ENCODE measurements at regions not wholly inside any gene's neighbourhood (a gene's known extent, or its start where the extent isn't known, plus 50 kb on each side); places are given as distances from the start of the nearest gene placed in this dataset.
"Not testable (repeated sequence)": the region's sequence is repeated elsewhere in the genome, so short reads cannot be mapped to it uniquely, and the experiment has no call there.

DNA sequence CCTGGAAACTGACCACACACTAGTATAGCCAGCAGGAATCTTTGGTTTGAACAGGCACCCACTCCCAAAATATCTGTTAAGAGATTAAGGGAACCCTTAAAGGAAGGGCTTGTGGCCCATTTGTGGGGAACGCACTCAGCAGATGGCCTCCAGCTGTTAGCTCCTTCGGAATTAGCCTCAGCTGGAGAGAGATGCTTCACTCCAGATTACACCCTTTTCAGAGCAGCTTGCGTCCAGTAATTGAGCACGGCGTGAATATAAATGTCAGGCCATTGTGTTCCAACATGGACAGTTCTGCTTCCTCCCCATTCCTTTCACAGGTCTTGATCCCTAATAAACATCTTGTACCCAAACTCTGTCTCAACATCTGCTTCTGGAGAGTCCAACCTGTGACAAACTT, 397.8 kb downstream of the SEC23A start:
- no peak for DNase-seq (ENCODE audit: low spot score)

DNA sequence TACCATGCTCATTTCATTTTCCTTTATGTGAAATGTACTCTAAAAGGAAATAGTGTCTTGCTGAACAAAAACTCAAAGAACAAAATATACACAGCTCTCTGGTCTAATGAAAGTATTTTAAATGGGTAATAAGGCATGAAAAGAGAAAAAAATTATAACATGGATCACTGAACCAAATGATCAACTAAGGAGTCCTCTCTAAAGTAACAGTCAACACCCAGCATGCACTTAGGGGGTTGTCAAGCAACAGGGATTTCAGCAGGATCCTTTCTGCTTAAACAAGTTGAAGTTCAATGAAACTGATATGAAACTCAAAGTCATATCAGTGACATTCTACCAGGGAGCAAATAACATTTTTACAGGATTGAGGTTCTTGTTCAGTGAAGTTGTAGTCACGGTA, 398.8 kb downstream of the SEC23A start:
- DNase-seq (ENCODE audit: low spot score) = no peak

DNA sequence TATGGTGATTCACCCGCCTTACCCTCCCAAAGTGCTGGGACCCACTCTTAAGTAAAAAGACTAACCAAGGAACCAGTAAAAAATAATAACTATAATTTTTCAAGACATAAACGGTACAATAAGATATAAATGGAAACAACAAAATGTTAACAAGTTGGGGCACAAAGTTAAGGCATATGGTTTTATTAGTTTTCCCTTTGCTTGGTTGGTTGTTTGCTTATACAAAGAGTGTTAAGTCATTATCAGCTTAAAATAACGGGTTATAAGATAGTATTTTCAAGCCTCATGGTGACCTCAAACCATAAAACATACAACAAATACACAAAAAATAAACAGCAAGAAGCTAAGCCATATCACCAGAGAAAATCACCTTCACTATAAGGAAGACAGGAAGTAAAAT, 406.1 kb downstream of the SEC23A start:
- DNase-seq (ENCODE audit: low spot score) = no peak

GRCh38 chr14:38693423-38693822, 409.6 kb downstream of the SEC23A start:
- no peak for DNase-seq (ENCODE audit: low spot score)

GRCh38 chr14:38669027-38669426, 413.1 kb upstream of the CLEC14A start:
- no peak for DNase-seq (ENCODE audit: low spot score)

DNA sequence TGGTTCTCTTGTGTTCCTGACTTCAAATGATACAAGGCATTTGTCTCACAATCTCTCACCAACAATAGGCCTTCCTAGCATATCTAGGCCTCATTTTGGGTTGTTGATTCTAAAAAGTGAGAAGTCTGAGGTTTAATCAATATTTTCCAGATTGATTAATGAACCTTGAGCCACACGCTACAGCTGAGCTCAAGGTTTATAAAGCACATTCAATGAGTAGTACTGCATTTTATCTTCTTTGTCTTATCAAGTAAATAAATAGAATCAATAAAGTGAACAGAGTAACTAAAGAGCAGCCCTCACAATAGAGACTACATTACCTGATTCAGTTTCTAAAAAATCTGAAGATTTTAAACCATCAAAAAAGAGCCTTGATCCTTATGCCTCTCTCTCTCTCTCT, 407.5 kb upstream of the CLEC14A start:
- no peak for DNase-seq (ENCODE audit: low spot score)

DNA sequence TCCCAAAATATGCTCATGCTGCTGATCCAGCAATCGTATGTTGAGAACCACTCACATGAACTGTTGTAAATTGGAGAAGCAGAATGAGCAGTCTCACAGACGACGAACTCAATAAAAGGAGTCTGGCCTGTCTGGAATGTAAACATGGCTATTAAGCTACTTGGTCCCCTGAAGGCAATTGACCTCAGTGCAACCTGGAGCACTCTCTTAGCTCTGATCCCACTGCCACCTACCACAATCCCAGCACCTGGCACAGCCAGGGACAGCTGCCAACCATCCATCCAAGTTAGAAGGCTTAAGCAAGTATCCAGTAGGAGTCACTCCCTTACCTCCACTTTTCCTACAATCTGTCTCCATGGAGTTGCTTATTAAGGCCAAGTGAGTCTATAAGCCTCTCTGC, 406.9 kb upstream of the CLEC14A start:
- no peak for DNase-seq (ENCODE audit: low spot score)

DNA sequence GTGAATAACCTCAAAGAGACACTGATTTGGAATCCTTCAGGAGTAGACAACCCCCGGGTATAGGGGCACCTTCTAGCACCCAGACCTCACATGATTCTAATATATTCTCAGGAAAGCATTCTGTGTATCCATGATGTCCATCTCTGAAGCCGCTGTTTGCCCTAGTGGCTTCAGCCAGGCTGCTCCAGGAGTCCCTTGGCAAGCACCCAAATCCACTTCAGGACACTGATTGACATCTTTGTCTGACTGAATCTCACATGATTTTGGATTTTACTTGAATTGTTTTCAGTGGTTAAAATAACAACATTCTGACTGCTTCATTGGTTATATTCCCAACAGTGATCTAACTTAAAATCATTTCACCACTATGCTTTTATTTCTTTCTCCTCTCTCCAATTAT, 390.5 kb upstream of the CLEC14A start:
- DNase-seq (ENCODE audit: low spot score) = no peak

DNA sequence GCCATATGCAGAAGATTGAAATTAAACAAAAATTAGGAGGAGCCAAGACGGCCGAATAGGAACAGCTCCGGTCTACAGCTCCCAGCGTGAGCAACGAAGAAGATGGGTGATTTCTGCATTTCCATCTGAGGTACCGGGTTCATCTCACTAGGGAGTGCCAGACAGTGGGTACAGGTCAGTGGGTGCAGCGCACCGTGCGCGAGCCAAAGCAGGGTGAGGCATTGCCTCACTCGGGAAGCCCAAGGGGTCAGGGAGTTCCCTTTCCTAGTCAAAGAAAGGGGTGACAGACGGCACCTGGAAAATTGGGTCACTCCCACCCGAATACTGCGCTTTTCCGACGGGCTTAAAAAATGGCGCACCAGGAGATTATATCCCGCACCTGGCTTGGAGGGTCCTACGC, 379.0 kb upstream of the CLEC14A start:
- not testable (repeated sequence) for DNase-seq (ENCODE audit: low spot score)

GRCh38 chr14:38629412-38629811, 373.5 kb upstream of the CLEC14A start:
- no peak for DNase-seq (ENCODE audit: low spot score)

DNA sequence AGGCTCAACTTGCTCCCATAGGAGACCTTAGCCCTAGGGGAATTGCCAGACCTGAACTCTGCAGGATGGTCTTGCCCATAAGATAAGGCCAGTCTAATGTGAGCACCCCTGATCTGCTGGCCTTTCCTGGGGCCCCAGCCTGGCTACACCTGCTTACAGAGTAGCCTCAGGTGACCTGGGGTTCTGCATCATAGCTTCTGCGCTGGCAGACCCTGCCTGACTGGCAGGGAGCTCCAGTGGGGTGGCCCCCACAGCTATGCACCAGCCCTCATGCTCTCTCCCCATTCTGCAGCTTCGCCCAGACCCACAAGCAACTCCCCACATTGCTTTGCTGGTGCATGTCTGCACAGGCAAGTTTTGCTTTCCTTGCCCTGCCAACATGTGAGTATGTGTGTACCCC, 371.3 kb upstream of the CLEC14A start:
- no peak for DNase-seq (ENCODE audit: low spot score)

DNA sequence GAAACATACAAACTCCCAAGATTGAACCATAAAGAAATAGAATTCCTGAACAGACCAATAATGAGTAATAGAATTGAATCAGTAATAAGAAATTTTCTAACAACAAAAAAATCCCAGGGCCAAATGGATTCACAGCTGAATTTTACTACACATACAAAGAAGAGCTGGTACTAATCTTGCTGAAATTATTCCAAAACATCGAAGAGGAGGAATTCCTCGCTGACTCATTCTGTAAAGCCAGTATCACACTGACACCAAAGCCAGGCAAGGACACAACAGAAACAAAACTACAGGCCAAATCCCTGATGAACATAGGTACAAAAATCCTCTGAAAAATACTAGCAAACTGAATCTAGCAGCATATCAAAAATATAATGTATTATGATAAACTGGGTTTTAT, 367.8 kb upstream of the CLEC14A start:
- no peak for DNase-seq (ENCODE audit: low spot score)

DNA sequence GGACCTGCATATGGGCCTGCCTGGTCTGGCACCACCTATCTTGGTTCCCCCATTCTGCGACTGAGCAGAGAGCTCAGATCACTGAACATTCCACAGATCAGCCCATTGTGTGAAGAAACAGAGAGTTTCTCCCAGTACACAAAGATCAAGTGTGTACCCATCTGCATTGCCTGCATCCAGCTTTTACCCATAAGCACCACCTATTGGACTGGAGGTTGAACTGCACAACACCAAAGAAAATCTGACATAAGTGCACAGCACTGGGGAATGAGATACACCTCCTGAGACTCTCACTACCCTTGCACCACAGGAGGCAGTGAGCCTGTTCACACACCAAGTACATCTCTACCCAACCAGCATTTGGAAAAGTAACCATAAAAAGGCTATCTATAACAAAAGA, 362.6 kb upstream of the CLEC14A start:
- DNase-seq (ENCODE audit: low spot score) = no peak

- DNase-seq (ENCODE audit: low spot score) = no peak
Observed at GRCh38 chr14:38616959-38617358, 361.1 kb upstream of the CLEC14A start.

DNA sequence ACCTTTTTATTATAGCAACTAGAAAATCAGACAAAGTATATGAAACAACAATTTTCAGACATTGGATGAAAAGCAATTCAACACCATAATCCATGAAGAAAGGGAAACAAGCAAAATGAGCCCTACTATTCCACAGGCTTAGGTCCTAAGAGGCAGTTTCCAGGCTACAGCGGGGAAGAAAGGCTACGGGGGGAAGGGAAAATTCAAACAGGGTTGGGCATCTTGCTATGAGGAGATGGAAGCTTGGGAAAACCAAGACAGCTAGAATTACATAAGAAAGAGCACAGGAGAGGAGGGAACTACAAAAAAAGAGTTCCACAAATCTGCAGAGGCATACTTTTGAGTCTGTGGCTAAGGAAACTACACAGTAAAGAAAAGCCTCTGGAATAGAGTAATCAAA, 356.0 kb upstream of the CLEC14A start:
- DNase-seq (ENCODE audit: low spot score) = no peak

DNA sequence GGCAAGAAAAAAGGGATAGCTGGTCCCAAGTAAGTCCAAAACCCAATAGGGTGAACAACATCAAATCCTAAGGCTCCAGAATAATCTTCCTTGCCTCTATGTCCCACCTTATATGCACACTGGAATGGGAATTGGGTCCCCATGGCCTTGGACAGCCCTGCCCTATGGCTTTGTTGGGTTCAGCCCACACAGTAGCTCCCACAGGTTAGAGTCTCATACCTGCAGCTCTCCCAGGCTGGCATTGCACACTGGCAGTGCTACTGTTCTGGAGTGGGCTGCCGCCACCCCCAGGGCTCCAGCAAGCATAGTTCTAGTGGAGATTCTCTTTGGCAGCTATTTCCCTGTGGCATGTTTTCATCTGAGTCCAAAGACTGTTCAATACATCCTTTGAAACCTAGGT, 352.4 kb upstream of the CLEC14A start:
- no peak for DNase-seq (ENCODE audit: low spot score)

DNA sequence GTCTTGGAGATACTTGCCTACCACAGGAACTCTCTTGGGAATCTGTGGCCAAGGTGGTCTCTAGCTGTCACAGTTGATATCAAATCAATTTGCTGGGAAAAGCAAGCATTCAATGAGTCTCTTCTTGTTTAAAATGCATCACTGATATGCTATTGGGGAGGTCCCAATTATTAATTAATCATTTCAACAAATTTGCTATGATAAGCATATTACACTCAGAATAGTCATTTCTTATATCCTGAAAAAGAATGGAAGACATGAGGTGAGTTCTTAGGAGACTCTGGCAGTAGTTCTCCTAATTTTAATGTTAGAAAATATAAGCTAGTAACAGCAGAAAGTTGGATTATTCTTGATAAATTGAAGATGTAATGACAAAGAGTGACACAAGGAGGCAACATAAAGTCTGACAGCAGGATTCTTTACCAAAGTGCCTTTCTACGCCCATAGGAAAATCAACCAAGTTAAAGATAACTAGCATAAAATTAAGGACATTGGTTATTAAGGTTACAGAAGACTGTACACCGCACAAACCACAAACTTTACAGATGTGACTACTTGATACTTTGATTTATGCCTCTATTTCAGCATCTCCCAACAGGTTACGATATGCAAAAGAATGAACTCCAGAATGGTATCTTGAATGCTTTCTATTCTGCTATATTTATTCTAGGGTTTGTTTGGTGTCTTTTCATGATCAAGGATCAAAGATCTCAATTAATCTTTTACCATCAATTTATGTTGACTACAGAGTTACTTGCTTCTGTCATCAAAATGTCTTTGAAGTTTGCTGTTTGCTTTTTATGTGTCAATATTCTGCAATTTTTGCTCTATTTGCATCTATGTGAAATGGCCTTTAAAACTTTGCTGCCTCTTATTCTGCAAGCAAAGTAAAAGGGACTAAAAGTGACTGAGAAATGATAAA, 349.6 kb upstream of the CLEC14A start:
- no peak for DNase-seq (ENCODE audit: low spot score)

DNA sequence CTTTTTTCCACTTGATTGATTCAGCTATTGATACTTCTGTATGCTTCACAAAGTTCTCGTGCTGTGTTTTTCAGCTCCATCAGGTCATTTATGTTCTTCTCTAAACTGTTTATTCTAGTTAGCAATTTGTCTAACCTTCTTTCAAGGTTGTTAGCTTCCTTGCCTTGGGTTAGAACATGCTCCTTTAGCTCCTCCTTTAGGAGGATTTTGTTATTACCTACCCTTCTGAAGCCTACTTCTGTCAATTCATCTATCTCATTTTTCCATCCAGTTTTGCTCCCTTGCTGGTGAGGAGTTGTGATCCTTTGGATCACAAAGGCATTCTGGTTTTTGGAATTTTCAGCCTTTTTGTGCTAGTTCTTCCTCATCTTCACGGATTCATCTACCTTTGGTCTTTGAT, 344.7 kb upstream of the CLEC14A start:
- not testable (repeated sequence) for DNase-seq (ENCODE audit: low spot score)

- DNase-seq (ENCODE audit: low spot score) = no peak
Observed at GRCh38 chr14:38593476-38593875, 337.6 kb upstream of the CLEC14A start.

- DNase-seq (ENCODE audit: low spot score) = no peak
Observed at GRCh38 chr14:38592764-38593442, 337.0 kb upstream of the CLEC14A start.

DNA sequence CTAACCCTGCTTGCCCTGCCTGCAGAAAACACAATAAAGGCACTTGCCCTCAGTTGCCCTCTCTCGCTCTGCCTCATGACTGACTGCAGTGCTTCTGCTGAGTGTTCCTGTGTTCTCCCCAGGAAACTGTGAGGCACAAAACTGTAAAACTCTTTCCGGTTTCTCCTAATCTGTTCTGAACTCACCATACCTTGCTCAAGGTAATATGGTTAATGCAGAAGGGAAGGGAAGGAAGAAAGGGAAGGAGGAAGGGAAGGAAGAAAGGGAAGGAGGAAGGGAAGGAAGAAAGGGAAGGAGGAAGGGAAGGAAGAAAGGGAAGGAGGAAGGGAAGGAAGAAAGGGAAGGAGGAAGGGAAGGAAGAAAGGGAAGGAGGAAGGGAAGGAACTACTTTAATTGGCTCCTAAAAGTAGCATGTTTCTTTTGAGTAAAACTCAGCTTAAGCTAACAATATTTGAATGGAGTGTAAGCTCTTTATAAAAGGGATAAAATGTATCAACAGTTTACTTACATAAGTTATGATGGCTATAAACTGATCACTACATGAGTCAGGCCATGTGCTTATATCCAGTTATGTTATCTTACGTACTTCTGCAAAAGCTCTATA, 334.0 kb upstream of the CLEC14A start:
- no peak for DNase-seq (ENCODE audit: low spot score)

DNA sequence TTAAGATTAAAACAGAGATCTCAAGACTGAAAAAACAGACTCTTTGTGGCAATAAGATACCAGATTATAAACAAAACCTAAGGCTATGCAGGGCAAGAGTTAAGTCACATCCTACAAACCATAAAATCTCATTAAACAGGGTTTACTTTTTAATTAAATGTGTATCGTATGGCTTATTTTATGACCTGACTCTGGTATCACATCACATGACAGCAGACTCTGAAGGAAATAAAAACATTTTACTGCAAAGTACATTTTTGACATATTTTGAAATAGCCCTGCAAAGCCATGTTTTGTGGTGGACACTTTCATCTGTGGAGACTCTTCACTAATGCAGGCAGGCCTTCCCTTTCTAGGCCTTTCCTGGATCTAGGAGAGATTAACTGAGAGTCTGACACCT, 327.6 kb upstream of the CLEC14A start:
- DNase-seq (ENCODE audit: low spot score) = no peak

- no peak for DNase-seq (ENCODE audit: low spot score)
Observed at GRCh38 chr14:38578278-38578681, 322.4 kb upstream of the CLEC14A start.

Data from CD4-positive, alpha-beta T cell treated with Interleukin-15 for 4 hours (primary cell).